ENCODE measurements at regions not wholly inside any gene's neighbourhood (a gene's known extent, or its start where the extent isn't known, plus 50 kb on each side); places are given as distances from the start of the nearest gene placed in this dataset.

DNA sequence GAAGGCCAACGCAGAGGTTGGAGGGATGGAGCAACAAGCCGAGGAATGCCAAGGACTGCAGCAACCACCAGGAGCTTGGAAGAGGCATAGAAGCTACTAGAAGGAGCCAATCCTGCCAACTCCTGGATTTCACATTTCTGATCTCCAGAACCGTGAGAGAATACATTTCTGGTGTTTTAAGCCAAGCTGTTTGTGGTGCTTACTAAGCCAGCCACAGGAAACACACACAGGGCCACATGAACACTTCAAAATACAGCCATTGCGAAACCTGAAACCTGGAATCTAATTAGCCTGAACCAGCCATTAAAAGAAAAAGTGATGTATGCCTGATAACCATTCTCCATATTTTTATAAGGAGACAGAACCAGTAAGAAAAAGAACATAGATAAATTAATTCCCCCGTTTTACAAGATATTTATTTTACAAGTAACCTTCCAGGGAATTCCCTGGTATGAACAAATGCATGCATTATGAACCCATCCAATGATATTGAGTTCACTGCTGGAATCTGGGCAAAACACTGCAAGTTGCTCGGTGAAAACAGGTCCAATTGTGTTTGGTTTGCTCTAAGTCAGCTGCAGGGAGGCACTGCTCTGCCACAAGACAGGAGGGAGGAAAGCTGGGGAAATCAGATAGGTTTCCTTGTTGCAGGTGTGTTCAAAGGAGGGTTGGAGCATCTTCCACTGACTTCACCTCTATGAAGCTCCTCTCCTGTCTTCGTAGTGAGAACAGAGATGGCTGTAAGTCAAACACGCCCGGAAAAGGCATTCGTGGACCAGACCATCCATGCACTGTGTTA is 70.2 kb downstream of the ETS2 start:
- DNase-seq, result no peak

Measured in stimulated activated CD4-positive, alpha-beta T cell treated with anti-CD3 and anti-CD28 coated beads, Interleukin-15, amount 100 ng/mL, for 24 hours (primary cell).